Breast epithelium (tissue), 3 donors: ENCODE measurements at regions not wholly inside any gene's neighbourhood (a gene's known extent, or its start where the extent isn't known, plus 50 kb on each side); places are given as distances from the start of the nearest gene placed in this dataset.

ENCODE experiments used
- POLR2A ChIP-seq: fragments of 450-650 bp; IDR thresholded peaks from one replicate; pipeline ENCODE4 v1.6.1; 2016; ENCODE audit warnings: antibody characterized with exemption, mild to moderate bottlenecking, moderate library complexity
- POLR2AphosphoS5 ChIP-seq, 3 donors: sonication (generic); formaldehyde crosslinking; IDR thresholded peaks; one replicate each; pipeline ENCODE4 v1.6.1; 2017; ENCODE audit warnings: antibody characterized with exemption in 3 of 3
- TF ChIP-seq, protein P1 (sequence below), 3 donors: fragments of 450-650 bp; IDR thresholded peaks; one replicate each; pipeline ENCODE4 v1.5.1; 2016 to 2017; ENCODE audit warnings: antibody characterized with exemption in 3 of 3, mild to moderate bottlenecking in 3 of 3, moderate library complexity in 3 of 3

DNA sequence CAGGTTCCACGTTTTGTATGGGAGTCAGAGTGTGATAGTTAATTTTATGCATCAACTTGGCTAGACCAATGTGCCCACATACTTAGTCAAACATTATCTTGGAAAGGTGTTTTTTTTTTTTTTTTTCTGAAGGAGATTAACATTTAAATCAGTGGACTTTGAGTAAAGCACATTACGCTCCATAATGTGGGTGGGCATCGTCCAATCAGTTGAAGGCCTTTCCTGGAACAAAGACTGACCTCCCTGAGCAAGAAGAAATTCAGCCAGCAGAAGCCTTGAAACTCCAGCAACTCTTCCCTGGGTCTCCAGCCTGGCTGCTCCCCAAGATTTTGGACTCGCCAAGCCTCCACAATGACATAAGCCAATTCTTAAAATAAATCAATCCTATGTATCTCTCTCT, 711.4 kb downstream of the MTRR start:
- TF ChIP-seq POLR2A = no peak
- TF ChIP-seq, protein P1, sequence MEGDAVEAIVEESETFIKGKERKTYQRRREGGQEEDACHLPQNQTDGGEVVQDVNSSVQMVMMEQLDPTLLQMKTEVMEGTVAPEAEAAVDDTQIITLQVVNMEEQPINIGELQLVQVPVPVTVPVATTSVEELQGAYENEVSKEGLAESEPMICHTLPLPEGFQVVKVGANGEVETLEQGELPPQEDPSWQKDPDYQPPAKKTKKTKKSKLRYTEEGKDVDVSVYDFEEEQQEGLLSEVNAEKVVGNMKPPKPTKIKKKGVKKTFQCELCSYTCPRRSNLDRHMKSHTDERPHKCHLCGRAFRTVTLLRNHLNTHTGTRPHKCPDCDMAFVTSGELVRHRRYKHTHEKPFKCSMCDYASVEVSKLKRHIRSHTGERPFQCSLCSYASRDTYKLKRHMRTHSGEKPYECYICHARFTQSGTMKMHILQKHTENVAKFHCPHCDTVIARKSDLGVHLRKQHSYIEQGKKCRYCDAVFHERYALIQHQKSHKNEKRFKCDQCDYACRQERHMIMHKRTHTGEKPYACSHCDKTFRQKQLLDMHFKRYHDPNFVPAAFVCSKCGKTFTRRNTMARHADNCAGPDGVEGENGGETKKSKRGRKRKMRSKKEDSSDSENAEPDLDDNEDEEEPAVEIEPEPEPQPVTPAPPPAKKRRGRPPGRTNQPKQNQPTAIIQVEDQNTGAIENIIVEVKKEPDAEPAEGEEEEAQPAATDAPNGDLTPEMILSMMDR (IDR thresholded peaks at IDR 0.05) = no peak
- no peak for TF ChIP-seq POLR2AphosphoS5 (IDR thresholded peaks at IDR 0.05)
